Muscle of arm (tissue), 1 donor: ENCODE measurements at regions not wholly inside any gene's neighbourhood (a gene's known extent, or its start where the extent isn't known, plus 50 kb on each side); places are given as distances from the start of the nearest gene placed in this dataset.
"Not testable (repeated sequence)": the region's sequence is repeated elsewhere in the genome, so short reads cannot be mapped to it uniquely, and the experiment has no call there.

Source experiments
- DNase-seq: peaks from one replicate; pipeline ENCODE4 v3.0.0-alpha.2; 2013

GRCh38 chrX:2572740-2573139 is 72.0 kb upstream of the DHRSX start:
- no peak for DNase-seq

DNA sequence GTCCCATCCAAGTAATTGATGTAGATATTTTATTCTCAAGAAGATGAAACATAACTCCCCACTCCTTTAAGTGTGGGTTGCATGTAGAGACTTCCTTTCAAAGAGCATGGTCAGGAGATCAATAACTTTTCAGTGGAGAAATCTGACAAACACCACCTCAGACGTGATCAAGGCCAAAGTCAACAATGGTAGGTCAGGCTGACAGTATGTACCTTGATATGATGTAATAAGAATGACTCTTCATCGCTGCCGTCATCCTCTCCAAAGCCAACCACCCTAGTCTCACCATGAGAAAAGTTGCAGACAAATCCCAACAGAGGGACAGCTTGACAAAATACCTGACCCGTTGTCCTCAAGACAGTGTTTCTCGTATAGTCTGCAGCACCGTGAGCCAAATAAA is 67.3 kb upstream of the DHRSX start:
- DNase-seq = no peak

DNA sequence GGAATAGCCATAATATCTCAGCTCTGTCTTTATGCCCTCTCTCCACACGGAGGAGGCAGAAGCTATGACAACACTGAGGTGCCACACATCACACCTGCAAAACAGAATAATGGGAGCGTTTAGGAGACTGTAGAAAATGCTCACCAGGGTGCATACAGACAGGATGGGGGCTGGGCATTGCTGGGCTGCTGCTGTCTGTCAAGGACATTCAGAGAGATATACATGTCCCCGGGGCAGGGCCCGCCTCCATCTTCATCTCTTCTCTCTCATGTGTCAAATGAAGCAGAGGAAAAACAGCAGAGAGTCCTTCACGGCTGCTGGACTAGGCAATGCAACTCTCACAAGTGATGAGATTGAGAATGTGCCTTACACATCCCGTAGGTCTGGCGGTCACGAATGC is 65.3 kb upstream of the DHRSX start:
- no peak for DNase-seq

DNA sequence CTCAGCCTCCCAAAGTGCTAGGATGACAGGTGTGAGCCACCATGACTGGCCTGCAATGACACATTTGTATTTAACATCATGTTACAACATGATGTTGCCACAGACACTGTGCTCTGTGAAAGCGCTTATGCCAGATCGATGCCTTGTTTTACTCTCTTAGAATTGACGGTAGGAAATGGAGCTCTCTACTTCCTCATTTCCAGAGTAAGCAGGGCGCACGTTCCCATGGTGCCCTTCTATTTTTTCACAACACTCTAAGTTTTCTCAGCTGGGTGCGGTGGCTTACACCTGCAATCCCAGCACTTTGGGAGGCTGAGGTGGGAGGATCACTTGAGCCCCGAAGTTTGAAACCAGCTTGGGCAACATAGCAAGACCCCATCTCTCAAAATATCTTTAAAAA is 60.7 kb upstream of the DHRSX start:
- no peak for DNase-seq

DNA sequence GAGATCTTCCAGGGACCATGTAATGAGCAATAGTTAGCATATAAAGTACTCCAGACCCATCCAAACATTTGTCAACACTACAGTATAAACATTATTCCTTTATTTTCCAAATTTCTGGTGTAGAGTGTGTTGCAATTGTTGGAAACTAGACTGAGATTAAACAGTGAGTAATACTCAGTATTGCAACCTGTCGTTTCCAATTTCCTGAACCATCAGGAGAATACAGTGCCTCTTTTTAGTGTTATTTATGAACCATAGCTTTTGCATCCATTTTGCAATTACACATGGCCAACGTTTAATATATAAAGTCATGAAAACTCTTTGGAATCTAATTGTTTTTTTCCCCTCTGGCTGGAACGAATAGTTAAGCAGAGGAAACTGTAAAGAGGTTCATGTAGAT is 58.3 kb upstream of the DHRSX start:
- peak; percentile 13 for DNase-seq

DNA sequence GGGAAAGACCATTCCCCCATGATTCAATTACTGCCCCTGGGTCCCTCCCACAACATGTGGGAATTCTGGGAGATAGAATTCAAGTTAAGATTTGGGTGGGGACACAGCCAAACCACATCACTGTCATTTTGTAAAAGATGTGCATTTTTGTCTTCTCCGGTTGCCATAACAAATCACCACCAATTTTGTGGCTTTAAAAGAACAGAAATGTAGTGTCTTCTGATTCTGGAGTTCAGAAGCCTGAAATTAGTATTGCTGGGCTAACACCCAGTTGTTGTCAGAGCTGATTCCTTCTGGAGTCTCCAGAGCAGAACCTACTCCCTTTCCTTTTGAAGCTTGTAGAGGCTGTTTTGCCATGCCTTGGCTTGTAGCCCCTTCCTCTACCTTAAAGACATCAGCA is 54.1 kb upstream of the DHRSX start:
- DNase-seq = no peak

DNA sequence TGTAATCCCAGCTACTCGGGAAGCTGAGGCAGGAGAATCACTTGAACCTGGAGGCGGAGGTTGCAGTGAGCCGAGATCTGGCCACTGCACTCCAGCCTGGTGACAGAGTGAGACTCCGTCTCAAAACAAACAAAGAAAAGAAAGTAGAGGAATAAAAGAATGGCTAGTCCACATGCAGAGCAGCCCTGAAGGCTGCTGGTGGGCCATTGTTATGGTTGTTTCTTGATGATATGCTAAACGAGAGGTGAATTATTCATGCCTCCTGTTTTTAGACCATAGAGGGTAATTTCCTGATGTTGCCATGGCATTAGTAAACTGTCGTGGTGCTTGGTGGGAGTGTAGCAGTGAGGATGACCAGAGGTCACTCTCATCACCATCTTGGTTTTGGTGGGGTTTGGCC is 53.3 kb upstream of the DHRSX start:
- not testable (repeated sequence) for DNase-seq

GRCh38 chrX:2552621-2553201 is 51.9 kb upstream of the DHRSX start:
- peak; percentile 51 for DNase-seq

GRCh38 chrX:2550328-2551020 is 49.7 kb upstream of the DHRSX start:
- DNase-seq = no peak
